OCI-LY3 (cell line): ENCODE measurements at regions not wholly inside any gene's neighbourhood (a gene's known extent, or its start where the extent isn't known, plus 50 kb on each side); places are given as distances from the start of the nearest gene placed in this dataset.

Source experiments
- CTCF ChIP-seq: fragments of 200-600, 300-600 bp; sonication (generic); IDR thresholded peaks from 2 replicates; pipeline ENCODE4 v1.5.1; 2014; ENCODE audit warnings: antibody characterized with exemption, low read length, low read depth
- EZH2phosphoT487 ChIP-seq: fragments of 200-600 bp; shearing (Covaris generic); IDR thresholded peaks from 2 replicates; pipeline ENCODE4 v1.6.1; 2018; ENCODE audit warnings: antibody characterized with exemption, mixed run types, low read depth

GRCh38 chr1:76724816-76725215 lies 142.5 kb upstream of the ST6GALNAC5 start:
- TF ChIP-seq CTCF (no peak), EZH2phosphoT487 (no peak)
